ENCODE measurements at regions not wholly inside any gene's neighbourhood (a gene's known extent, or its start where the extent isn't known, plus 50 kb on each side); places are given as distances from the start of the nearest gene placed in this dataset.

- no peak for TF ChIP-seq CTCF (IDR thresholded peaks at IDR 0.05; ENCODE audit: low read depth, low read length)
- TF ChIP-seq POLR2A (IDR thresholded peaks at IDR 0.05; ENCODE audit: extremely low read depth, insufficient read length): no peak
- TF ChIP-seq MYC (IDR thresholded peaks at IDR 0.05; ENCODE audit: low read depth, low read length): no peak
- TF ChIP-seq MAX (IDR thresholded peaks at IDR 0.05; ENCODE audit: low read depth, low read length): no peak
These were observed 545.9 kb downstream of the MIAT start for GRCh38 chr22:27203276-27203660.

All from NB4 (cell line).